ENCODE measurements at regions not wholly inside any gene's neighbourhood (a gene's known extent, or its start where the extent isn't known, plus 50 kb on each side); places are given as distances from the start of the nearest gene placed in this dataset.

GRCh38 chr7:85776691-85777345 is 590.0 kb upstream of the SEMA3D start:
- TF ChIP-seq CTCF (IDR thresholded peaks at IDR 0.05) (no peak), POLR2A (IDR thresholded peaks at IDR 0.05) (no peak)

Measured in esophagus squamous epithelium (tissue), 4 donors.